ENCODE measurements at regions not wholly inside any gene's neighbourhood (a gene's known extent, or its start where the extent isn't known, plus 50 kb on each side); places are given as distances from the start of the nearest gene placed in this dataset.

DNA sequence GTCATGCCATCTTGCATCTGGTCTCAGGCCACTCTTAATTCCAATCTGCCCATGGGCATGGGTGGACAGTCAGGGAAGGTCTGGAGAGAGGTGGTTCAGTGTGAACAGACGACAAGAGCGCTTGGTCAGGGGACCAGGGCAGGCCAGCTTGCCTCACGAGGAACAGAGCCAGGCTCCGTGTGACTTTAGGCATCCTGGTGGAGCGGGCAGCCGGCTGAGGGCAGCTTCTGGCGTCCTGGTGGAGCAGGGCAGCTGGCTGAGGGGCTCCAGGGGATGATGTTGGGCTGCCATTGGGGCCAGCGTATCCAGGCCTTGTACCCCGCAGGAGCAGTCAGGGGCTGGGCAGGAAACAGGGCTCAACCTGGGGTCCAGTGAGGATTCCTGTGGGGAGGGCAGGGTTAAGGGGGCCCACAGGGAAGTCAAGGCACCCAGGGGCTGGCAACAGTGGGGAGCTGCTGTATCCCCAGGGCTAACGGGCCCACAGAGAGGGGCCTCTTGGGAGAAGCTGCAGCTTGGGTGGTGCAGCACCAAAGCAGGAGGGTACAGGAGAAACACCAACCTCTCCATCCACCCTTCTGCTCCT lies 197.9 kb upstream of the TWIST2 start:
- TF ChIP-seq, protein P1, sequence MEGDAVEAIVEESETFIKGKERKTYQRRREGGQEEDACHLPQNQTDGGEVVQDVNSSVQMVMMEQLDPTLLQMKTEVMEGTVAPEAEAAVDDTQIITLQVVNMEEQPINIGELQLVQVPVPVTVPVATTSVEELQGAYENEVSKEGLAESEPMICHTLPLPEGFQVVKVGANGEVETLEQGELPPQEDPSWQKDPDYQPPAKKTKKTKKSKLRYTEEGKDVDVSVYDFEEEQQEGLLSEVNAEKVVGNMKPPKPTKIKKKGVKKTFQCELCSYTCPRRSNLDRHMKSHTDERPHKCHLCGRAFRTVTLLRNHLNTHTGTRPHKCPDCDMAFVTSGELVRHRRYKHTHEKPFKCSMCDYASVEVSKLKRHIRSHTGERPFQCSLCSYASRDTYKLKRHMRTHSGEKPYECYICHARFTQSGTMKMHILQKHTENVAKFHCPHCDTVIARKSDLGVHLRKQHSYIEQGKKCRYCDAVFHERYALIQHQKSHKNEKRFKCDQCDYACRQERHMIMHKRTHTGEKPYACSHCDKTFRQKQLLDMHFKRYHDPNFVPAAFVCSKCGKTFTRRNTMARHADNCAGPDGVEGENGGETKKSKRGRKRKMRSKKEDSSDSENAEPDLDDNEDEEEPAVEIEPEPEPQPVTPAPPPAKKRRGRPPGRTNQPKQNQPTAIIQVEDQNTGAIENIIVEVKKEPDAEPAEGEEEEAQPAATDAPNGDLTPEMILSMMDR (IDR thresholded peaks at IDR 0.05; ENCODE audit: insufficient read depth, missing control alignments), result no peak
- DNase-seq (ENCODE audit: insufficient read length, low spot score), result no peak
- no peak for FAIRE-seq

DNA sequence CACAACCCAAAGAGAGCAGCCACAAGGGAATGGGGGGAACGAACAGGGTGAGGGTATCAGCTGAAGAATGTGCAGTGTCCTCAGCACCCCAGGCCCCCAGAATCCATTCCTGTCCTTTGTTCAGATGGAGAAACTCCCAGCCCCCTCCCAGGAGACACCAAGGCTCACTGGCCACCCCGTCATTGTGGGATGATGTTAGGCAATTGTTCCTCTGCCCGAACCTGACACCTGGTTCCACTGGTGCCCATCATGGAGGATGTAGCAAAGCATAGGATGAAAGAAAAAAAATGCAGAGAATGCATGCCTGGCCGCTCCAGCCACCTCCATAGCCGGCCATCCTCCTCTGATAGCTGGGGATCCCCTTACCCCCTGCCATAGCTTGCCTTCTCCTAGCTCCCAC lies 197.3 kb upstream of the TWIST2 start:
- no peak for DNase-seq (ENCODE audit: insufficient read length, low spot score)
- no peak for FAIRE-seq
- TF ChIP-seq, protein P1 (IDR thresholded peaks at IDR 0.05; ENCODE audit: insufficient read depth, missing control alignments), result no peak

DNA sequence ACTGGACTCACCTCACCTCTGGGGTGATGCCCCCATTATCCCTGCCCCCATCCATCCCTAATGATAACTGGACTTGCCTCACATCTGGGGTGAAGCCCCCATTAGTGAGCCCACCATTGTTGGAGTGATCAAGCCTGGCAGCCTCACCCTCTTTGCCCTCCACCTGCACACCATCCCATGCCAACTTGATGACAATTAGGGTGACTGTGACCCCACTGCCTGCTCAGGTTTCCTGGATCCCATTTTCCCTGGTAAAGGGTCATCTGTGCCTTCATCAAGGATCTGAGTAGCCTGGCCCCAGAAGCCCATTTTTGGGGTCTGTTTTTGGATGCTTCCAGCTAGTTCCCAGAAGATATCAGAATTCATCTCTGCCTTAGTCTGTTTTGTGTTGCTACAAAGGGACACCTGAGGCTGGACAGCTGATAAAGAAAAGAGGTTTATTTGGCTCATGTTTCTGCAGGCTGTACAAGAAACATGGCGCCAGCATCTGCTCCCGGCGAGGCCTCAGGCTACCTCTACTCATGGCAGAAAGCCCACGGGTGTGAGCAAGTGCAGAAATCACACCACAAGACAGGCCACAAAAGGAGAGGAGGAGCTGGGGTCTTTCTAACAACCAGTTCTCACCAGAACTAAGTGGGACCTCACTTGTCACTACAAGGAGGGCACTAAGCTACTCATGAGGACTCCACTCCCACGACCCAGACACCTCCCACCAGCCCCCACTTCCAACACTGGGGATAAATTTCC lies 196.4 kb upstream of the TWIST2 start:
- TF ChIP-seq, protein P1 (IDR thresholded peaks at IDR 0.05; ENCODE audit: insufficient read depth, missing control alignments), result no peak
- FAIRE-seq, result no peak
- DNase-seq (ENCODE audit: insufficient read length, low spot score), result no peak

DNA sequence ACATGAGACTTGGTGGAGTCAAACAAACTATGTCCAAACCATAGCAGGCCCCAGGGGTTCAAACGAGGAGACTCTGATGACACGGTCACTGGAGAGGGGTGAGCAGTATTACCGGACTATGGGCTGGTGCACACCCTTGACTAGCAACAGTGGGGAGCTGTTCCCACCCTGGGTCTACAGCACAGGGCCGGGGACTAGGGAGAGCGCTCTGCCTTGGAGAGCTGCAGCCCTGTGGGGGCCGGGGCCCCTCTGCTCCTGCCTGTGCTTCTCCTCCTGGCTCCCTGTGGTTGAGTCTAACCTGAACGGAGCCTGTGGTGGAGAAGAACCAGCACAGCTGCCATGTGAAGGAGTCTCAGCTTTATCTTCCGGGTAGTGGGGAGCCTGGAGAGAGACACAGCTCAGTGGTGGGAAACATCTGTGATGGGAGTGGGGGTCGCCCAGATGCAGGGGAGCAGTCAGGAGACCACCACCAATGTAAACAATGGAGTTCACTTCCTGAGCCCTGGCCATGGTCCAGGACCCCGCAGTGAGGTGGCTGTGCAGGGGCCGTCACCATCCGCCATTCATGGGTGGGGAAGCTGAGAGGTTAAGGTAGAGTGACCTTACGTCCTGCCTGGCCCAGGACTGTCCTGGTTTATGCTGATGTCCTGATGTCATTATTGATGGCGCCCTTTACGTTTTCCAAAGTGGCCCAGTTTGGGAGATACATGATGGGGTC lies 195.7 kb upstream of the TWIST2 start:
- TF ChIP-seq, protein P1 (IDR thresholded peaks at IDR 0.05; ENCODE audit: insufficient read depth, missing control alignments), result no peak
- FAIRE-seq (no peak), DNase-seq (ENCODE audit: insufficient read length, low spot score) (no peak)

DNA sequence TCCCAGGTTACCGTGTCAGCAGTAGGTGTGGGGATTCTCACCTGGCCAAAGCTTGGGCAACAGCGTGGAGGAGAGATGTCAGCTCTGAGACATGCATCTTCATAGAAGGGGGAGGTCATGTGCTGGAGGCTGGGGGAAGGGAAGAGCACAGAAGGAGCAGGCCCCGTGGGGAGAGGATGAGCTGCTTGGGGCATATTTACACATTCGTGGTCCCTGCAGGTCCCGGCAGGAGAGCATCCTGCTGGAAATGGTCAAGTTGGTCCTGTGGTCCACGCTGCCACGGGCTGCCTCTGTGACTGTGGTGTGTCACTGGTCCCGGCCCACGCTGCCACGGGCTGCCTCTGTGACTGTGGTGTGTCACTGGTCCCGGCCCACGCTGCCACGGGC lies 195.1 kb upstream of the TWIST2 start:
- FAIRE-seq, result no peak
- DNase-seq (ENCODE audit: insufficient read length, low spot score), result no peak
- TF ChIP-seq, protein P1 (IDR thresholded peaks at IDR 0.05; ENCODE audit: insufficient read depth, missing control alignments), result no peak

GRCh38 chr2:238653431-238654109 lies 194.3 kb upstream of the TWIST2 start:
- FAIRE-seq, result no peak
- TF ChIP-seq, protein P1 (IDR thresholded peaks at IDR 0.05; ENCODE audit: insufficient read depth, missing control alignments), result no peak
- DNase-seq (ENCODE audit: insufficient read length, low spot score), result no peak
